Glutamatergic neuron (in vitro differentiated cells): ENCODE measurements at regions not wholly inside any gene's neighbourhood (a gene's known extent, or its start where the extent isn't known, plus 50 kb on each side); places are given as distances from the start of the nearest gene placed in this dataset.

Source experiments
- DNase-seq: peaks from one replicate; pipeline ENCODE4 v3.0.0; 2022
- H3K27ac Mint-ChIP-seq: one replicate; pipeline ENCODE4 v1.8.0; 2020; ENCODE audit warnings: mild to moderate bottlenecking, mixed read lengths, inconsistent platforms; ENCODE audit not compliant: unreplicated experiment
- H3K27me3 Mint-ChIP-seq: one replicate; pipeline ENCODE4 v1.8.0; 2020; ENCODE audit warnings: mild to moderate bottlenecking, moderate library complexity, mixed read lengths, inconsistent platforms; ENCODE audit not compliant: unreplicated experiment
- H3K36me3 Mint-ChIP-seq: one replicate; pipeline ENCODE4 v1.8.0; 2020; ENCODE audit warnings: mild to moderate bottlenecking, mixed read lengths, inconsistent platforms; ENCODE audit not compliant: unreplicated experiment
- H3K4me1 Mint-ChIP-seq: one replicate; pipeline ENCODE4 v1.8.0; 2020; ENCODE audit warnings: mild to moderate bottlenecking, low read depth, mixed read lengths, inconsistent platforms; ENCODE audit not compliant: unreplicated experiment
- H3K4me3 Mint-ChIP-seq: one replicate; pipeline ENCODE4 v1.8.0; 2020; ENCODE audit warnings: mild to moderate bottlenecking, mixed read lengths, inconsistent platforms; ENCODE audit not compliant: unreplicated experiment
- H3K9me3 Mint-ChIP-seq: one replicate; pipeline ENCODE4 v1.8.0; 2020; ENCODE audit warnings: mild to moderate bottlenecking, moderate library complexity, mixed read lengths, inconsistent platforms; ENCODE audit not compliant: unreplicated experiment
- TF ChIP-seq, protein P1 (sequence below): fragments of 200-600 bp; sonication (generic); IDR thresholded peaks from one replicate; pipeline ENCODE4 v1.5.0; 2021; ENCODE audit not compliant: partially characterized antibody, unreplicated experiment

GRCh38 chr10:45500304-45500703 is 126.3 kb downstream of the ALOX5 start:
- H3K27ac Mint-ChIP-seq: no peak overlapping the region
- TF ChIP-seq, protein P1, sequence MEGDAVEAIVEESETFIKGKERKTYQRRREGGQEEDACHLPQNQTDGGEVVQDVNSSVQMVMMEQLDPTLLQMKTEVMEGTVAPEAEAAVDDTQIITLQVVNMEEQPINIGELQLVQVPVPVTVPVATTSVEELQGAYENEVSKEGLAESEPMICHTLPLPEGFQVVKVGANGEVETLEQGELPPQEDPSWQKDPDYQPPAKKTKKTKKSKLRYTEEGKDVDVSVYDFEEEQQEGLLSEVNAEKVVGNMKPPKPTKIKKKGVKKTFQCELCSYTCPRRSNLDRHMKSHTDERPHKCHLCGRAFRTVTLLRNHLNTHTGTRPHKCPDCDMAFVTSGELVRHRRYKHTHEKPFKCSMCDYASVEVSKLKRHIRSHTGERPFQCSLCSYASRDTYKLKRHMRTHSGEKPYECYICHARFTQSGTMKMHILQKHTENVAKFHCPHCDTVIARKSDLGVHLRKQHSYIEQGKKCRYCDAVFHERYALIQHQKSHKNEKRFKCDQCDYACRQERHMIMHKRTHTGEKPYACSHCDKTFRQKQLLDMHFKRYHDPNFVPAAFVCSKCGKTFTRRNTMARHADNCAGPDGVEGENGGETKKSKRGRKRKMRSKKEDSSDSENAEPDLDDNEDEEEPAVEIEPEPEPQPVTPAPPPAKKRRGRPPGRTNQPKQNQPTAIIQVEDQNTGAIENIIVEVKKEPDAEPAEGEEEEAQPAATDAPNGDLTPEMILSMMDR: no peak
- peaks cover 1% of the 10 kb centered on the region for H3K9me3 Mint-ChIP-seq
- H3K4me1 Mint-ChIP-seq: peaks cover 7% of the 10 kb centered on the region
- H3K27me3 Mint-ChIP-seq: no peaks in the 10 kb centered on the region
- DNase-seq: no peak
- H3K36me3 Mint-ChIP-seq: peaks cover 2% of the 10 kb centered on the region
- no peak overlapping the region for H3K4me3 Mint-ChIP-seq

DNA sequence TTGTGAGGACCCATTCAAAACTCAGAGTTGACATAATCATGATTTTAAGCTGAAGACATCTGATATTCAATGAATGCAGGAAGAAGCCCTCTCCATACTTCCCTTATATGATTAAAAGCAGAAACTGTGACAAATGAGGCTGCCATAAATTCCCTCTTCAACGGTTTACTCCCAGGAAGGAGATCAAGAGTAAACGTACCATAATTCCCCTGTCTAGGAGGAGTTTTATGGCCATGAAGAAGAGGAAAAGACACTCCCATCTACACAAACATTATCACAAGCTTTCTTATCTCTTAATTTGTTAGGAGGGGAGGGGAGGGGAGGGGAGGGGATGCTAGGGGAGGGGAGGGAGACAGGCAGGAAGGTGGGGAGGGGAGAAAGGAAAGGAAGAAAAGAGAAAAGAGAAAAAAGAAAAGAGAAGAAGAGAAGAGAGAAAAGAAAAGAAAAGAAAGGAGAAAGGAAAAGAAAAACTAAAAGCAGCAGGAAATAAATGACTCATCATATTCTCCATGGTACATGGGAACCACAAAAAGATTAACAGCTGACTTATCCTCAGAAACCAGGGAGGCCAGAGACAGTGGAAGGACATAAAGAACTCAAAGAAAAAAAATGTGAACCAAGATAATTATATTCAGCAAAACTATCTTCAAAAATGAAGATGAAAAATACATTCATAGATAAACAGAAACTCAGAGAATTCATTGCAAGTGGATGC is 121.6 kb downstream of the ALOX5 start:
- Mint-ChIP-seq H3K27ac (no peak overlapping the region), H3K36me3 (peaks cover 9% of the 10 kb centered on the region), H3K4me1 (no peaks in the 10 kb centered on the region), H3K4me3 (no peak overlapping the region), H3K9me3 (peaks cover 4% of the 10 kb centered on the region), H3K27me3 (no peaks in the 10 kb centered on the region)
- no peak for DNase-seq
- TF ChIP-seq, protein P1: no peak
